ENCODE measurements at regions not wholly inside any gene's neighbourhood (a gene's known extent, or its start where the extent isn't known, plus 50 kb on each side); places are given as distances from the start of the nearest gene placed in this dataset.

DNA sequence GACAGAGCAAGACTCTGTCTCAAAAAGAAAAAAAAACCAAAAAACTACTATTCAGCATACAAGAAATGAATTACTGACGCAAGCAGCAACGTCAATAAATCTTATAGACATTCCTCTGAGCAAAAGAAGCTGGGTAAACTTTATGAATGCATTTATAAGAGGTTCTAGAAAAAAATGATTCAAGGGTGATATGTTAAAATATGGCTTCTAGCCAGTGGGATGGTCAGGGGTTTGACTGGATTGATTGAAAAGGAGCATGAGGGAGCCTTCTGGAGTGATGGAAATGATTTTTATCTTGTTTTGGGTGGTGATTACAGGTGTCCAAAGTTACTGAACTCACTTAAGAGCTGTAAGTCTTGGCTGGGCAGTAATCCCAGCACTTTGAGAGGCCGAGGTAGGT, 64.9 kb upstream of the SALL4 start:
- DNase-seq = no peak

DNA sequence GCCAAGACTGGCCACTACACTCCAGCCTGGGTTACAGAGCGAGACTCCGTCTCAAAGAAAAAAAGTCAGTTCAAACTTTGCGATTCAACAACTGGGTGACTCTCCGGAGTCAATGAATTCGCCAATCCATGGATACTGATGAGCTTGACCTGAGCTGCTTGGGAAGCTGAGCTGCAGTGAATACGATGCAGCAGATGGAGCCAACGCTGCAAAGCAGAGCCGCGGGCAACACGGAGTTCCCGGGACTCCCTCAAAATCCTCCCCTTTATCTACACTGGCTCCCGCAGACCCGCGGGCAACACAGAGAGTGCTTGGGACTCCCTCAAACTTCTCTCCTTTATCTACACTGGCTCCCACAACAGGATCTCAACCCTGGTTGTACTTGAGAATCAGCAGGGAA, 62.6 kb upstream of the SALL4 start:
- no peak for DNase-seq

- peak; percentile 57 for DNase-seq
These were observed 60.5 kb upstream of the SALL4 start for GRCh38 chr20:51862796-51863195.

- no peak for DNase-seq
These were observed 59.6 kb upstream of the SALL4 start for GRCh38 chr20:51861726-51862466.

- peak; percentile 69 for DNase-seq
These were observed 58.0 kb upstream of the SALL4 start for GRCh38 chr20:51860111-51860882.

DNA sequence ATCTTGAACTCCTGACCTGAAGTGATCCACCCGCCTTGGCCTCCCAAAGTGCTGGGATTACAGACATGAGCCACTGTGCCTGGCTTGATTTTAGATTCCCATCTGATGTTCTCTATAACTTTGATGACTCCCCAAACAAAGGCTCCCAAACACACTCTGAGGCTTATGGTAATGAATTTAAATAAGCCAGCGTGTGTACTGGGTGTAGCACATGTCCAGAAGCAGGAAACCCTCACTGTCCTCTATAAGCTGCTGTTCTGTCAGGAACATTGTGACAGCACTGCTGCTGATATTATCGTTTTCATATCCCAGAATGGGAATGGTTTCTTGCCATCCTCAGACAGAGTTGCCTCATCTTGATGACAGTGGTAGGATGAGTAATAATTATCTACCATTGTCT, 54.1 kb upstream of the SALL4 start:
- no peak for DNase-seq

DNA sequence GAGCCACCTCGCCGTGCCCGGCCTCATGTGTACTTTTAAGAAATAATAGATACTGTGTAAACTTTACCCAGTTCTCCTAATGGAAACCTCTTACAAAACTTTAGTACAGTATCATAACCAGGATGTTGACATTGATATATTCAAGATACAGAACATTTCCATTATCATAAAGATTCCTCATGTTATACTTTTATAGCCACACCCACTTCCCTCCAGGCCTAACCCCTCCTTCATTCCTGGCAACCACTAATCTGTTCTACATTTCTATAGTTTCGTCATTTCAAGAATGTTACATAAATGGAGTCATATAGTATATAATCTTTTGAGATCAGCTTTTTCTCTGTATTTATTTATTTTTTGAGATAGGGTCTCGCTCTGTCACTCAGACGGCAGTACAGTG, 52.6 kb upstream of the SALL4 start:
- no peak for DNase-seq
